GM18498 (cell line): ENCODE measurements at regions not wholly inside any gene's neighbourhood (a gene's known extent, or its start where the extent isn't known, plus 50 kb on each side); places are given as distances from the start of the nearest gene placed in this dataset.

Source experiments
- ATAC-seq: cut with Tn5 transposase; IDR thresholded peaks from one replicate; pipeline ENCODE4 v1.9.1; 2021; ENCODE audit warnings: mild to moderate bottlenecking, moderate library complexity; ENCODE audit not compliant: unreplicated experiment

DNA sequence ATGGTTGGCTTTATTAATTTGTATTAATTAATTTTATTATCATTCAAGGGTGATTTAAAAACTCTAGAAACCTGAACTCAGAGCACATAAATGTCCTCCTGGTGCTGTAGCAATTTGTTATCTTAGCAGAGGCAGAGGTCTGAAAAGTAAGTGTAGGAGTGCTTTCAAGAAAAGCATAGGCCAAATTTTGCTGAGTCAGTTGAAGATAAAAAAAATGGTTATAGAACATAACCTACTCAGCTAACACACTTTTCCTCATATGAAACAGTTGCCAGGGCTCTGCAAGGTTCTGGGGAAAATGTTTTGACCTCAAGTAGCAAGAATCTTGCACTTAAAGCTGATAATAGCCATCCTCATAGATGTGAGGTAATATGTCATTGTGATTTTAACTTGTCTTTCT lies 53.5 kb upstream of the CHODL start:
- no peak for ATAC-seq

DNA sequence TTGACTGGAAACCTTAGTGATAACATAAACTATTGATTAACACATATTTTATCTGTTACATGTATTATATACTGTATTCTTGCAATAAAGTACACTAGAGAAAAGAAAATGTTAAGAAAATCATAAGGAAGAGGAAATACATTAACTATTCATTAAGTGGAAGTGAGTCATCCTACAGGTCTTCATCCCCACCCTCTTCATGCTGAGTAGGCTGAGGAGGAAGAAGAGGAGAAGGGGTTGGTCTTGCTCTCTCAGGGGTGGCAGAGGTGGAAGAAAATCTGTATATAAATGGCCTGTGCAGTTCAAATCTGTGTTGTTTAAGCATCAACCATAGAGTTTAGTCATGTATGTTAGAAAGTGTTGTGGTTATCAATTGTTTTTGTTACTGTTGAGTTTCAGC lies 66.1 kb upstream of the CHODL start:
- ATAC-seq = no peak

DNA sequence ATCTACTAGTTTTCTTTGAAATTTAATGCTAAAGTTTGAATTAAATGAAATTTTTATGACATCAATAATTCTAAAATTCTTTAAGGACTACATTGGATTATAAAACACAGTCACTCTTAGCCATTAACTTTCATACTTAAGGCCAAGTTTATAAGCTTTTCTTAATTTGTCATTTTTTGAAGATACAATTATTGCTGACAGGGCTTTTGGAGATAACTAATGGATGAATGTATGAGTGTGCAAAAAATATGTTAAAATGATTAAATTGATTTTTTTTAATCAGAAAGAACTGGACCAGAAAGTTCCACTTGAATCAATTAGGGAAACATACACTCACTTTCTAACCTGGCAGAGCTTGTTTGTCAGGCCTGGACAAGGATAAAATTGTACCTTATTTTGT lies 70.3 kb upstream of the CHODL start:
- no peak for ATAC-seq

DNA sequence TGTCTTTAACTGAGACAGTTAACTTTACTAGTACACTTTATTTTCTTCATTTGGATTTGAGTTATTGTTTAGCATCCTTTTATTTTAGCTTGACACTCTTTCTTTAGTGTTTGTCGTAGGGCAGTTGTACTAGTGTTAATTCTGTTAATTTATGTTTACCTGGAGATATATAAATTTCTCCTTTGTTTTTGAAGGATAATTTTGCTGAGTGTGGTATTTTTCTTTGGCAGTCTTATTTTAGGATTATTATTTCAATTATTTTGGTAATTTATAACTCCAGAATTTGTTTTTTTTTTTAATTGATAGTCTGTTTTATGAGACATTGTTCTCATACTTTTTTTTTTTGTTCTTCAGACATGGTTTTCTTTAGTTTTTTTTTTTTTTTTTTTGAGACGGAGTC lies 73.8 kb upstream of the CHODL start:
- ATAC-seq = no peak

DNA sequence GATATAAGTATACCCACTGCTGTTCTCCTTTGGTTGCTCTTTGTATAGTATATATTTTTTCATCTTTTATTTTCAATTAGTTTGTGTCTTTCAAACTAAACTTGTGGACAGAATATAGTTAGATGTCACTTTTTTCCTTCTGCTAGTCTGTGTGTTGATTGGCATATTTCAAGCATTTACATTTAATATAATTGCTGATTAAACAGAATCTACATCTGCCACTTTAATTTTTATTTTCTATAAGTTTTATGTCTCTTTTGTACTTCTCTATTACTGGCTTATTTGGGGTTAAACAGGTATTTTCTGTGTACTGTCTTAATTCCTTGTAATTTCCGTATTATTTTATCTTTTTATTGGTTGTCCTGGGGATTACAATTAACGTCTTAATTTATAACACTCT lies 74.4 kb upstream of the CHODL start:
- ATAC-seq = no peak

DNA sequence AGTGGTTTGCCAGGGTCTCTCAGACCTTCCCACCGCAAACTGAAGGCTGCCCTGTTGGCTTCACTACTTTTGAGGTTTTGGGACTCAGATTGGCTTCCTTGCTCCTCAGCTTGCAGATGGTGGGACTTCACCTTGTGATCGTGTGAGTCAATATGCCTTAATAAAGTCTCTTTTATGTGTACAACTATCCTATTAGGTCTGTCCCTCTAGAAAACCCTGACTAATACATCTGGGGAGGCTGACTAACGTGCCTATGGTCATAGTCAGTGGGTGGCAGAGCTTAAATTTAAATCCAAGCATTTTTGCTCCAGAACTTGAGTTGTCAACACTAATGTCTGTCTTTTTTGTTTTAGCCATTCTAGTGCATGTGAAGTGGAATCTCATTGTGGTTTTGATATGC lies 76.5 kb upstream of the CHODL start:
- ATAC-seq = no peak

DNA sequence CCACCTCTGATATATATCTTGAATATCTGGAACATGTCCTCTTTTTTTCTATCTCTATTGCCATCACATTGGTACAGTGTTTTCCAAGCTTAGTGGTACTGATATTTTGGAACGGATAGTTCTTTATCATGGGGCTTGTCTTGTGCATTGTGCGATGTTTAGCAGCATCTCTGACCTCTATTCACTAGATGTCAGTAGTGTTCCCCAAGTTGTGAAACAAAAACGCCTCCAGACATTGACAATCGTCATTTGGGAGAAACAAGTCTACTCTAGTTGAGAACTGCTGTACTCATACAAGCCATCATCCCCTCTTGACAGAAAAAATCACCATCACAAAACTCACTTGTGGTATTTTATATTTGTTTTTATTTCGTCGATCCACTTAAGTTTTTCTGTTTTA lies 79.7 kb upstream of the CHODL start:
- no peak for ATAC-seq

DNA sequence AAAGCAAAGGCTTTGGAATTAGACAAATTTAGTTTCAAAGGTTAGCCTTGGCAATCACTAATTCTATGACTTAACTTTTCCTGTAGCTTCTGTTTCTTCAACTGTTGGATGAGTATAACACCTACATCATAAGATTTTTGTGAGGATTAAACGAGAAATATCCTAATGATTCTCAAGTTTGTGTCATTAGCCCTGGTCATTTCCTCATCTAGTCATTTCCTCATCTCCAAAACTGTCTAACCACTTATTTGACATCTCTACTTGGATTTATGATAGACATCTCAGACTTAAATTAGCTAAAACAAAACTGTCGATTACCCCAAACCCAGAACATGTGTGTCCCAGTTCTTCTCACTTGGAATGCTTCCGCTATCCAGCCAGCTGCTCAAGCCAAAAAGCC lies 80.2 kb upstream of the CHODL start:
- ATAC-seq = no peak

DNA sequence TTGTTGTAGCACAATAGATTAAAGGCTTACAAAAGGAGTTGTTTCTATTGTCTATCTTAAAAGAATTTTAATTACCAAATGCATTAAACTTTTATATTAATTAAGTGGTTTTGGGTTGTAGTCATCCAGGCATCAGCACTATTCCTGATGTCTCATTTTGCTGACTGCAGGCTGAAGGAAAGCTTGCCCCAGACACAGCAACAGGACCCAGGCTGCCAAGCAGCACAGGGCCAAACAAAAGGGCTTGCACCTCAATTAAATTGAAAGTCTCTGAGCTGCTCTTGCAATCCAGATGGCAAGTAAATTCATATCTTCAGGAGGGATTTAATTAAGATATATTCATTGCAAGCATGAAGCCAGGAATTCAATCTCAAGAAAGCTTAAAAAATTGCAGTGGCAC lies 80.7 kb upstream of the CHODL start:
- no peak for ATAC-seq

DNA sequence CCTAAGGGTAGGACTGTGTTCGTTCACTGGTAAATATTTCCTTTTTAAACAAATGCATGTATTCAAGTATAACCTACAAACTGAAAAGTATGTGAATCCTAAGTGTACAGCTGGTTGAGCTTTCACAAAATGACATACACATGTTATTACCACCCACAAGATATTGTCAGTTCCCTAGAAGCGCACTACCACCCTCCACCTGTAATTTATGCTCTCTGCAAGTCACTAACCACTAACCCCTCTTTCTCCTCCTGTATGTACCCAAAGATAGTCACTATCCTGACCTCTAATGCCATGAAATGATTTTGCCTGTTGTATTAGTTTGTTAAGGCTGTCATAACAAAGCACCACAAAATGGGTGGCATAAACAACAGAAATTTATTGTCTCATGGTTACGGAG lies 82.8 kb upstream of the CHODL start:
- ATAC-seq = no peak

DNA sequence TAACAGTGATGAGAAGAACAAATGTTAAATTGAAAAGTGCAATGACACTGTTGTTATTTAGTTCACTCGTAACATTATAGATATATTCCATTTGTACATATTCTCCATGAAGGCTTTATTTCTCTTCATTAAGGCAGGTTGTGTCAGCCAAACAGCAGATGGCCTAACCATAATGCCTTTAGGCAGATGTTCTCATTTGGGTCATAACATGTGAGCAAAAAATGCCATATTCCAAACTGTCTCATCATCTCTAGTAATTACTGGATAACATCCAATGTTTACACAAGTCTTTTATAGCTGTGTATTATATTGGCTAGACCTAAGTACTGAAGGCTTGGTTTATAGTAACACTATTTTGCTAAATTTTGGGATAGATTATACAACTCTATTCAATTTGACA lies 87.2 kb upstream of the CHODL start:
- no peak for ATAC-seq

DNA sequence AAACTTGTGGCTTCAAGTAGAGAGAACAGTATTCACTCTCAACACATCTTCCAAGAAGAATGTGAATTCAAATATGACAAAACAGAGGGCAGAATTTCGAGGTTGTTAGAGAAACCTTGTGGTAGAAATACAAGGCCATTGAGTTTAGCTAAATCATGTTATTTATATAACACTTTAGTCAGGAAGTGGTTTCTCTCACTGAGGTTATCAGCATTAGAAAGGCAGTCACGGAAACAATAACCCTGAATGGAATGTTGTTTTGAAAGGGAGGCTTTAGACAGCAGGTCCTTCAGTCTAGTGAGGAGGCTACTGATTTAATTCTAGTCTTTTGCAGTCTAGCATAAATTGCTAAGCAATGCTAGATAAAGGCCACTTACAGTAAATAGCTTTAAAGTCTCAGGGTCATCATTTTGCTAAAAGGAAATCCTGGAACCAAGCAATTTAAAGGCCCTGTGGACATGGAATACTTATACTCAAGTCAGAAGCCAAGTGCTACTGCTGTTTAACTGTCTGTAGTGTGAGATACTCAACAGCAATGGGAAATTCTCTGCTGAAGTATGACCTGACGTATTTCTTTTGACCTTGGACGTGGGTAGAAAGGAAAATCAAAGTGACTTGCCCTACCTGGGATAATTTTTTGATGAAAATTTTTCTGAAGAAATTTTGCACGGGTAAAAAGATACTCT lies 89.0 kb upstream of the CHODL start:
- ATAC-seq = no peak

DNA sequence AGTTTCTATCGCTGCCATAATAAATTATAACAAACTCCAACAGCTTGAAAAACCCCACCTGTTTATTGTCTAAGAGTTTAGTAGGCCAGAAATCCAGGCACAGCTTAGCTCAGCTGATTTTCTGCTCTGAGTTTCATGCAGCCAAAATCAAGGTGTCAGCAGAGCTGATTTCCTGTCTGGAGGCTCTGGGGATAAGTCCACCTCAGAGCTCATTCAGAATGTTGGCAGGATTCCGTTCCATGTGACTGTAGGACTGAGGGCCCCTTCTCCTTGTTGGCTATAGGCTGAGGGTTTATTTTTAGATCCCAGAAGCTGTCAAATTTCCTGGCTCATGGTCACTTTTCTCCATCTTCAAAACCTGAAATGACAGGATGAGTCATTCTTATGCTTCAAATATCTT lies 91.6 kb upstream of the CHODL start:
- no peak for ATAC-seq

DNA sequence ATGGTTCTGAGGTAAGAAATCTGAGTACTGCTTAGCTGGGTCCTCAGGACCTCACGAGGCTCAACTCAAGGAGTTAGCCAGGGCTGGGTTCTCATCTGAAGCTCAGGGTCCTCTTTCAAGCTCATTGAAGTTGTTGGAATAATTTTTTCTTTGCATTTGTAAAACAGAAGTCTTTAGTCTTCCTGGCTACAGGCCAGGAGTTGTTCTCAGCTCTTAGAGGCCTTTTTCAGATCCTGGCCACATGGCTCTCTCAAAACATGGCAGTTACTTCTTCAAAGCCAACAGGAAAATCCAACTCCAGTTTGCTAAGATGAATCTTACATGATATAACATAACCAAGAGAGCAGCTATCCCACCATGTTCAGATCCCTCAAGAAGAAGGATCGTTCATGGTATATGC lies 92.3 kb upstream of the CHODL start:
- no peak for ATAC-seq

DNA sequence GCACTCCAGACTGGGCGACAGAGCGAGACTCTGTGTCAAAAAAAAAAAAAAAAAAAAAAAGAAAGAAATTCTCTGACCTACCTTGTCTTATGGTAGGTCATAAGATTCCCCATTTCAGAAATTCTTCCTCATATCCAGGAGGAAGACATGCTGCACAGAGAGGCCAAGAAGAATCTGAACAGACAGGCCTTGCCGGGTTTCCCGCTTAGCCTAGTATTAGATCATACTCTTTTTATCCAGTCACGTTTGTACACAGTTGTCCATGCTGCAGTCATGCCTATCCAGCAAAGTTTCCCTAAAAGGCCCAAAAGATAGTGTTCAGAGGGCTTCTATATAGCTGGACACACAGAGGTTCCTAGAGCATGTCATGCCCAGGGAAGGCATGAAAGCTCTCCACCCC lies 93.6 kb upstream of the CHODL start:
- ATAC-seq = no peak

DNA sequence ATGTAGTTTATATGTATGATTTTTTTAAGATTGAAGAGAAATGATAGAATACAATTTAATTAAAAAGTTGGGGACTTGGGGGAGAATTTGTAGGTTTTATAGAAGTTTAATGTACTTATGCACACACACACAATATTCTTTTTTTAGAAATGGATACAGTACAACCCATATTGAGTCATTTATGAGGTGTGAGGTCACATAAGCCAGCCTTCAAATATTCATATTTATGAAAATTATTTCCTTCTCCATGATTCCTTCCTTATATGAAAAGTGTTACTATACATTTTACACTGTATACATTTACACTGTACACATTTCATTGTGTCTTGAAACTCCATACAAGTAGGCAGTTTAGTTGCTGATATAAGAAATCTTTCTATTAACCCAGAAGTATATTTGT lies 96.2 kb upstream of the CHODL start:
- ATAC-seq = no peak

DNA sequence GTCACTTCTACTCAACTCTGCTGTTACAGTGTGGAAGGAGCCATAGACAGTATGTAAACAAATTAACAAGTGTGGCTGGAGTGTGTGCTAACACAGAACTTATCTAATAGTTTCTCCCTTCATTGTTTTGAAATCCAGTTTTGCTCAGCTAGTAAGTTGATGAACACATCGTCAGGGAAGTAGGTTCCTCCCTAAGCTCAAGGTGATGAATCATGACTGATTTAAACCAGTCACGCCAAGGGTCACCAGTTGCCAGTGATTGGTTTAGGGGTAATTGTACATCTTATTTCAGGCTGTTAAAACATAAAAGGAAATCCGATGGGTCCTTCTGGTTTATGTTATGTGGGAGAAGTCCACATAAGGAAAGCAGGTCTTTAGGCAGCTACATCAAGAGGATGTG lies 97.0 kb upstream of the CHODL start:
- ATAC-seq = no peak

DNA sequence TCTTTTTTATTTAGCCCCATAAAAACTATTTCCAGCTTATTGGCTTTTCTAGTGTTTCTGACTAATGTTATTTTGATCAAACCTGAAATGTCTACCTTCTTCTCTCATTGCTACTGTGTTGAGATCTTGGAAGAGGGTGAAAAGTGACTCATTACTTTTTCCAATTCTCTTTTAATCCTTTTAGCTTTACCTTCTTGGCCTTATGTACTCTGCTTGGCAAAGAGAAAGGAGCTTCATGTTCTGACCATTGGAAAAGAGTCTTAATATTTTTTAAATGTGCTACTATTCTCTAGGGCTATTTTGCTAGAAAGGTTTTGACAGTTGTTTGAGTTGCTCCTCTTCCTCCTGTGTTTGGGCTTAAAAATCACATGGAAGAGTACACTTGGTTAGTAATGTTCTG lies 97.8 kb upstream of the CHODL start:
- ATAC-seq = no peak

DNA sequence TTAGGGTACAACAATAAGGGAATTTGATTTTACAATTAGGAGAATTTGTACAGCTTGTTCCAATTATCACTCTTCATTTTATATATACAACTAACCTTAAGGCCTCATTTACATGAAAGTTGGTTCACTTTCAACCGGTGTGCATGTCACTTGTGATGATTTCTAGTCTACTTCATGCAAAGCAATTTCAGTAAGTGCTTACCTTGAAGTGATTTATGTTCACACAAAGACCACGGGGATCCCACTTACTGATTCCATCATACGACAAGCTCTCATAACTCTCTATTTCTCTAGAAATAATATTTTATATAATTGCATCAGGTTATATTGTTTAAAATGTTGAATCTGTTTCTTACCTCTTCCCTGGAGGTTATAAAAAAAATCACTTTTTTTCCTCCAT lies 100.3 kb upstream of the CHODL start:
- no peak for ATAC-seq

DNA sequence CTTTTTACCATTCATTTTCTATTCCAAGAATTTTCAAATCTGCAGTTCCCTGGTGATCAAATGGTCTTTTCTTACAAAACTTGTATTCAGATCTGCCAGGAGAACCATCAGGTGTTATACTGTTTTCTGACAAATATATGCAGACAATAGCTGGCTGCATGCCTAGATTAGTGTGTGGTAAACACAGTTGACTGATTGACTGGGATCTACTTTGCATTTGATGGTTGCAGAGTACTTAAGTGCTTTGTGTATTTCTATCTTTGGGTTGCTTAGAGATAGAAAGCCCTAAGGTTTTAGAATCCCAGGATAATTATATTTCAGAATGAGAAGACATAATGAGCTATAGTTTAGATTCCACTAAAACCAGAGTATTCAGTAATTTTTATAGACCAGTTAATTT lies 102.0 kb upstream of the CHODL start:
- no peak for ATAC-seq

DNA sequence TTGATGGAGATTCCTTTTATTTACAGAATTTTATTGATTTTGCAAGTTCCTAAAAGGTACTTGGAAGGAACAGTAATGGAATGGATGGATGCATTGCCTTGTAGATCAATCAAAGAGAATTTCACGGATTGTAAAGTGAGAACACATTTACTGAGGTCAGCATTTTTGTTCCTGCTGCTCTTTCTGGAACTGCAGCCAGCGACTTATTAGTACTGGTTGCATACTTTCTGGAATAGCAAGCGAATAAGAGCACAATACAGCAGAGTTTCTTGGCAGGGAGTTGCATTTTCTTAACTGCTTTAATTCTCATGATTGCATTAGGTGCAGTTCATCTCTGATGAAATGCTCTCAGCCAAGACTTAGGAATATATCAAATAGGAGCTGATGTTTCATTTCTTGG lies 106.1 kb upstream of the CHODL start:
- no peak for ATAC-seq

DNA sequence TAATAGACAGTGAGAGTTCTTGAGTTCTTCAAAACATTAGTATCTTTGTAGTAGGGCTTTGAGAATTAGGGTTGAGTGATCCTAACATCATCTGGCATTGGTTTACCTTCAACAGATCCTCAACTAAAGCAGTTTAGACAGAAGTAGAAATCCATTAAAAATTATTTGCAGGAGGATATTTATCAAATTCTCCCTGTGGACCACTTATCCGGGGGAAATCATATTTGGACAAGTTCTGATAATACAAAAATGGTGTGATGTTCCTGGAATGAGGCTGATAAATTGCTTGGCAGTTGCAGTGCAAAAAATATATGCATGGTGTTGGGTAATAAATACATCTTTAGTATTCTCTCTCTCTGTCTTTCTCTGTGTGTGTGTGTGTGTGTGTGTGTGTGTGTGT lies 115.1 kb upstream of the CHODL start:
- no peak for ATAC-seq

DNA sequence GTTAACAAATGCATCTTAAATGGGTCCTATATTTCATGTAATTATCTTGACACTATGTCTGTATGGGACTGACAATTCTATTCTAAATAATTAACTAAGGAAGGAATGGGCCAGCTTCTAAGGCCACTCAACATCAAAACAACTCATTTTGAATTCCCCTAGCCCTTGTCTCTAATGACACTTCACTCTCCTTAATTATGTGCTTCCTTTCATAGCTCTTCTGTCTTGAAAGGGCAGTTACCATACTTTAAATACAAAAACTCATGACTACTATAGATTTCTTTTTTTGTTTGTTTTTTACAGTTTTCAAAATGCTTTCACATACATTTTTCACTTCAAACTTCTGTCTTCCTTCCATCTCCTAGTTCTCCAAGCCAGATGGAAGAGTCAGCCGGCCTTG lies 126.1 kb upstream of the CHODL start:
- no peak for ATAC-seq

DNA sequence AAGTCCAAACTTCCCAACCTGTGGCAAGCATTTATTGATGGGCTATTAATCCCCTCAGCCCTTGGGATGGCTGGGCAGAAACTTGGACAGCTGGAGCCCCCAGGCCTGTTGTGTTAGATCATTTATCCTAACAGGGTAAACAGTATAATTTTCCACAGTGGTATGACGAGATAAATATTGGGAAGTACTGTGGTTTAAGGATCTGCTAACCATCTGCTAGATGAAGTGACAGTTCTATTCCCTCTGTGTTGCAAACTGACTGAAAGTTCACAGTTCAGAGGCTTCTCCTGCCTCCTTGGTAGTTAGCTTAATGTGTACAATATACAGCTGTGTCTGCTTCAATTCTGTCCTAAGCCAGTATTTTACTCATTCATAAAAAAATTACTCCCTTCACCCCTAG lies 127.5 kb upstream of the CHODL start:
- no peak for ATAC-seq
